Right ventricle myocardium superior (tissue), 1 donor: ENCODE measurements at regions not wholly inside any gene's neighbourhood (a gene's known extent, or its start where the extent isn't known, plus 50 kb on each side); places are given as distances from the start of the nearest gene placed in this dataset.
A peak's percentile ranks its signal among the peaks of the same experiment; 100 is the strongest.

Source experiments
- ATAC-seq: fragments of 200-7000 bp; cut with Tn5 transposase; one replicate; pipeline ENCODE4 v1.9.1; 2020; ENCODE audit warnings: mild to moderate bottlenecking; ENCODE audit not compliant: poor library complexity
- DNase-seq: peaks from one replicate; pipeline ENCODE4 v3.0.0-alpha.2; 2020
- intact Hi-C: fragments of 100-400 bp; cut with DNase I; formaldehyde crosslinking; loops from one replicate; pipeline ENCODE4 v1.11.2; 2022
- donor health status: DM: no; HTN: yes; CAD: no; lungs with severe emphysema.

DNA sequence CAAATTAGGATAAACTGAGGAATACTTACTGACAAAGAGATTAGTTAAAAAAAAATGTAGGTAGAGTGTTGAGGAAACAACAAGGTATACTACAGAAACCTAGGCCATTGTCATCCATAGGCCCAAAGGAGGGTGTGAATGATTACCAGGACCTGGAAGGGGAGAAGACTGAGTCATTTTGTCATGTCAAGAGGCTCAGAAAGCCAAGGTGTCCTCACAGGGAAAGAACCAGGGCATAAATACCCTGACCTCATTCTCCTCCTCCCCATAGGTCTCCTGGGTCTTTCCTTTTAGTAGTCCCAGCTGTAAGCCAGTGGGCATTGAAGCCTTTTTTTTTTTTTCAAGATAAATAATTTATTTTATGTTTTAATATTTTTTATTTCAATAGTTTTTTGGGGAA, 582.1 kb upstream of the JAG1 start:
- ATAC-seq: no peak
- no peak for DNase-seq
- intact Hi-C loops: no loop called here

DNA sequence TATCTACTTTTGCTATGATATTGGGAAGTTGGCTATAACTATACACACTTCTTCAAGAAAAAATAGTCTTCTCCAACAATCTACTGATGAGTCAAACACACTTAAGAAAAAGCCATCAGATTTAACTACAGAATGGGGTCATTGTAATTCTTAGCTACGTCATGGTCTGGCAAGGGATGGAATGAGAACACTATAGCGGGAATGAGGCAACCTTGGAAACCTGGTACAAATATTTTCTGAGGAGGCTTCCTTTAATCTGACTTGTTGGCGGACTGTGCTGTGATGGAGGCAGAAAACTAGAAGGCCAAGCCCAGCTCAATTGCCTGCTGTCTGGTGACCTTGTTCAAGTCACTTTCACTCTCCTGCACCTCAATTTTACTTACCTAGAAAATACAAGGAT, 586.8 kb upstream of the JAG1 start:
- intact Hi-C loops: no loop called here
- DNase-seq: no peak
- no peak for ATAC-seq

- intact Hi-C loops: no loop called here
- DNase-seq (no peak), ATAC-seq (no peak)
These were observed 587.8 kb upstream of the JAG1 start for GRCh38 chr20:11261533-11262000.

GRCh38 chr20:11266571-11266970, 592.8 kb upstream of the JAG1 start:
- intact Hi-C loops: no loop called here
- ATAC-seq: no peak
- no peak for DNase-seq

DNA sequence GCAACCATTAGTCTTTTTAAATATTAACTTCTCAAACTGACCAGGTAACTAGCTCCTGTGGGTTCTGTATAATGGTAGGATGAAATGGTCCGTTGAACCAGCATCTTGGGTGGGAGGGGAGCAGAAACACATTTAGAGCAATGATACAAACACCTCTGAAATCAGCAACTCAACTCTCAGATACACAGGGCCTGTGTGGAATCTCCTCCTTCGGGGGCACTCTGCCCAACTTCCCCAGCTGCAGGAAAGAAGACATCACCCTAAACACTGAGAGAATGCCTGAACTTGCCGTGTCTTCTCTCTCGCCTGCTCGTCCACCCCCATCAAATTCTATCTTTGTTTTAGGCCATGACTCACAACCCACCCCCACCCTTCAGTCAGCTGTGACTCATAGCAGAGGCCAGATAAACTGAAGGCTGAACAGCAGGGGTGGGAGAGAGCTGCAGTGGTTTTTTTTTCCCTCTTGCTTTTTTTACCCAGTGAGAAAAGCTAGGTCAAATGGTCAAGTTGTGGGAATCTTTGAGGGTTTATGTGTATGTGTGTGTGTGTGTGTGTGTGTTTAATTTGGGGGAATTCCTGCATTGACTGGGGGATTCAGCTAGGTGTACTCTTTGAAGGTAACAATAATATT, 593.4 kb upstream of the JAG1 start:
- intact Hi-C loops: no loop called here
- peak; percentile 84 for ATAC-seq
- DNase-seq: peak; percentile 48

DNA sequence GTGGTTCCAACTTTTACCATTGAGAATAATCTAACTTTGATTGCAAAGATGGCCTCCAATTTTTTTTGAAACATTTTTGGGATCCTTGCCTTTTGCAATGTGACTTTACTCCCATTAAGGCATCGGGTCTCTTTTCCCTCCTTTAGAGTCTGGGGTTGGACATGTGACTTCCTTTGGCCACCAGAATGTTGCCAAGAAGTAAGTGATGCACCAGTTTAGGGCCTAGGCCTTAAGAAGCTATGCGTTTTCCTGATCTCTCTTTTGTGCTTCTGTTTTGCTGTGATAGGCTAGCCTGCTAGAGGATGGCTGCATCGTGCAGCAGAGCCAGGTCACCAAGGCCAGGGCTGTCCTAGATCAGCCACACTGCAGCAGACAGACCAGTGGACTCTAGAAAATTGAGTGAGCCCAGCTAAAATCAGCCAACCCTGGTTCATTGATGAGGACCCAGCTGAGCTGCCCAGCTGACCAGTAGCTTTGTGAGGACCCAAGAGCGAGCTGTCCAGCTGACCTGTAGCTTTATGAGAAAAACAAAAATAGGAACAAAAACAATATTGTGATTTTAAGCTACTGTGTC, 594.0 kb upstream of the JAG1 start:
- intact Hi-C loops: no loop called here
- ATAC-seq (peak; percentile 45), DNase-seq (no peak)

- ATAC-seq (no peak), DNase-seq (no peak)
- intact Hi-C loops: loop anchor here (5.0 to 10.0 kb wide), 2 partner anchors 596 to 718 kb away; partner anchors contain the start of gene JAG1
These were observed 596.8 kb upstream of the JAG1 start for GRCh38 chr20:11270566-11270965.

DNA sequence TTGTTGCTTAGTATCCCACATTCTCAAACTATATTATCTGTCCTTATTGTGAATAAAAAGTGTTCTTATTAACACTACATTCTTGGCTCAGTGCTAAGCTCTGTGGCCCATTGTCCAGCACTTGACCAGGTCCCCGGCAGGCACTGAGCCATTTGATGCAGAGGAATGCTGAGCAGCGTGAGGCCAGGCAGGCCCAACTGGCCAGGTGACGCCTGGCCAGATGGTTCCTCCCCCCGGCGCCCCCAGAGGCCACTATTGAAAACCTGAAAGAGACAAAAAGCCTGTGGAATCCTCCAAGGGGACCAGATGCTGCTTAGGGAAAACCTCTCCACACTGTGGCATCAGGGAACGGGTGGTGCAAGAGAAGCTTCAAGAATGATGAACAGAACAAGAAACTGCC, 597.5 kb upstream of the JAG1 start:
- intact Hi-C loops: loop anchor here (5.0 to 10.0 kb wide), 2 partner anchors 597 to 719 kb away; partner anchors contain the start of gene JAG1
- DNase-seq: no peak
- ATAC-seq: no peak

GRCh38 chr20:11271920-11272594, 598.3 kb upstream of the JAG1 start:
- ATAC-seq (no peak), DNase-seq (no peak)
- intact Hi-C loops: loop anchor here (5.0 to 10.0 kb wide), 2 partner anchors 597 to 720 kb away; partner anchors contain the start of gene JAG1

GRCh38 chr20:11274141-11274594, 600.4 kb upstream of the JAG1 start:
- intact Hi-C loops: loop anchor here (5.0 to 10.0 kb wide), 2 partner anchors 599 to 722 kb away; partner anchors contain the start of gene JAG1
- peak; percentile 95 for ATAC-seq
- DNase-seq: no peak

DNA sequence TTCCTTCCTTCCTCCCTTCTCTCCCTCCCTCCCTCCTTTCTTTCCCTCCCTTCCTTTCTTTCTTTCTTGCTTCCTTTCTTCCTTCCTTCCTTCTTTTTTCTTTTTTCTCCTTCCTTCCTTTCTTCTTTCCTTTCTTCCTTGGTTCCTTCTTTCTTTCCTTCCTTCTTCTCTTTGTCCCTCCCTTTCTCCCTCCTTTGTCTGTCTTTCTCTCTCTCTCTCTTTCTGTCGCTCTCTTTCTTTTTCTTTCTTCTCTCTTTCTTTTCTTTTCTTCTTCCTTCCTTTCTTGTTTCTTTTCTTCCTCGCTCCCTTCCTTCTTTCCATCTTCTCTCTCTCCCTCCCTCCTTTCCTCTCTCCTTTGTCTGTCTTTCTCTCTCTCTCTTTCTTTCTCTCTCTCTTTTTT, 601.9 kb upstream of the JAG1 start:
- intact Hi-C loops: loop anchor here (10.0 kb wide), 1 partner anchor 601 kb away; the partner anchor contains the start of gene JAG1
- ATAC-seq (no peak), DNase-seq (no peak)

DNA sequence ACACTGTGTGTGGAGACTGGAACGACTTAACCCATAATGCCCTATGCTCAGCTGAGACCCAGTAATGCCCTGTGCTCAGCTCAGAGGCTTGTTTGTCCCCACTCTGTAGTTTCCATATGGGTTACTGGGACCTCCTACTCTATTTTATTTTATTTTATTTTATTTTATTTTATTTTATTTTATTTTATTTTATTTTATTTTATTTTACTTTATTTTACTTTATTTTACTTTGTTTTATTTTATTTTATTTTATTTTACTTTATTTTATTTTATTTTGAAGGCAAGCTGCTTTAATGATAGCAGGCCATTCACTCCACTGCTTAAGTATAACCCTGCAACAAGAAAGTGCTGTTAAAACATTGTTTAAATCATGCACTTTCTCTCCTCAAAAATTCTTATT, 603.4 kb upstream of the JAG1 start:
- intact Hi-C loops: loop anchor here (10.0 kb wide), 1 partner anchor 602 kb away; the partner anchor contains the start of gene JAG1
- no peak for ATAC-seq
- no peak for DNase-seq

DNA sequence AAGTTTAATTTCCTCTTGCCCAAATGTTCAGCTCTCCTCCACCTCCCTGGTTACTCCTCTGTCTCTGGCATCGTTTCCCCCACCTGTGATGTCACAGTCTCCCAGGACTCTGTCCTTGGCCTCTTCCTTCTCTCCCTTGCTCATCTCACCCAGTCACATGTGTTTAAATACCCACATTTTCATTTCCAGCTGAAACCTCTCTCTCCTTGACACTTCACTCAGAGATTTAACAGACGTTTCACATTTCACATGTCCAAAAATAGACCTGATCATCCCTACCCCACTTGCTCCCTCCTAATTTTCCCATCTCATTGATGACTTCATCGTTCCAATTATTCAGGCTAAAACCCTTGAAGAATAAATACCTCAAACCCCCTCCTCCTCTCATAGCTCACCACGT, 604.1 kb upstream of the JAG1 start:
- no peak for DNase-seq
- intact Hi-C loops: loop anchor here (10.0 kb wide), 1 partner anchor 603 kb away; the partner anchor contains the start of gene JAG1
- ATAC-seq: no peak

DNA sequence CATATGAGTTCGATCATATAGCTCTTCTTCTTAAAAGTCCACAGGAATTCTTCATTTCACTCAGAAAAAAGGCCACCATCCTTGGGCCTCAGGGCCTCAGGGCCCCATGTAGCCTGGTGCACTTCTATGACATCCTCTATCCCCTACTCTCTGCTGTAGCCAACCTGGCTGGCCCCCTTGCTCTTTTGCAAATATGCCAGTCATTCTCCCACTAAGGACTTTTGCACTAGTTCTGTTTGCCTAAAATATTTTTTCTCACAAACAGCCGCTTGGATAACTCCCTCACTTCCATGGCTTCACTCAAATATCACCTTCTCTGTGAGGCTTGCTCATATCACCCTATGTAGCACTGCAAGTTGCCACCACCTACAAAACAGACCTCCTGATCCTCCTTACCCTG, 604.7 kb upstream of the JAG1 start:
- no peak for ATAC-seq
- DNase-seq: no peak
- intact Hi-C loops: loop anchor here (10.0 kb wide), 1 partner anchor 604 kb away; the partner anchor contains the start of gene JAG1

DNA sequence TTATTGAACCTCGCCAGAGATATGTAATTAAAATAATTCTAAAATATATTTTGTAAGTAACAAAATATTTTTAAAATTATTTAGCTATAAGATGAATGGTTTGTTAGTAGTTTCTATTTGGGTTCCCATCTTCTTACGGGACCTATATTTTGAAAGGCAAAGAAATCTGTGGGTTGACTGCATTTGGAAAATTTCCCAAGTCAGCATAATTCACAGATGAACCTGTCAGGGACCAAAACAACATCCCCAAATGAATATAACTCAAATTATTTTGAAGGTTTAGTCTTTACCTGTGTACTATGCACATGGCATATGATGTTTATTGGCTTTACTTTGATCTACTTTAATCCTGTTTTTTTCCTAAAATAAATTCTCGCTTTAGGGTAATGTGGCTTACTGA, 607.4 kb upstream of the JAG1 start:
- no peak for DNase-seq
- intact Hi-C loops: no loop called here
- ATAC-seq: no peak

- intact Hi-C loops: no loop called here
- ATAC-seq (no peak), DNase-seq (no peak)
These were observed 608.0 kb upstream of the JAG1 start for GRCh38 chr20:11281768-11282167.

- intact Hi-C loops: no loop called here
- DNase-seq (no peak), ATAC-seq (no peak)
These were observed 613.3 kb upstream of the JAG1 start for GRCh38 chr20:11287126-11287525.

- ATAC-seq: no peak
- intact Hi-C loops: no loop called here
- no peak for DNase-seq
These were observed 621.5 kb upstream of the BTBD3 start for GRCh38 chr20:11296221-11296620.

DNA sequence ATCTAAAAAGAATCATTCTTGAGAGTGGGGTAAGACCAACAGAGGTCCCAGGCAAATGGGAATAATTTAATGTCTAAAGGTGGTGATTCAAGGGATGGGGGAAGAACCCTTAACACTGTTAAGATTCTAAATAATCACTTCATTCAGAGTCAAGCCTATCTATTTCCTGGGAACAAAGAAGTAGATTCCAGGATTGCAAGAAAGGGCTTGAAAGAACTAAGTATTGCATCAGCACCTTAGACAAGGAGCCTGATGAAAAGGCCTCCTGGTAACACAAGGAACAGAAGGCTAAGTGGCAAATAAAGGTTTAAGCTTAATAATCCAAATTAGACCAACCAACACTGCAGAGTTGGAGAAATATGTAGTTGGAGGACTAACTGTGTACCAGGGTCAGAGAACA, 620.7 kb upstream of the BTBD3 start:
- intact Hi-C loops: no loop called here
- ATAC-seq (no peak), DNase-seq (no peak)

GRCh38 chr20:11301699-11302098, 616.0 kb upstream of the BTBD3 start:
- ATAC-seq: no peak
- intact Hi-C loops: no loop called here
- no peak for DNase-seq
